ENCODE measurements at regions not wholly inside any gene's neighbourhood (a gene's known extent, or its start where the extent isn't known, plus 50 kb on each side); places are given as distances from the start of the nearest gene placed in this dataset.
A peak's percentile ranks its signal among the peaks of the same experiment; 100 is the strongest.

GRCh38 chr11:121773076-121773475 is 320.3 kb upstream of the SORL1-AS1 start:
- Histone ChIP-seq H3K27ac (ENCODE audit: low read depth, low read length) (no peak overlapping the region), H3K79me2 (ENCODE audit: insufficient read depth, low read length) (no peaks in the 10 kb centered on the region), H2AFZ (ENCODE audit: low read depth, low read length) (no peak overlapping the region), H3K9ac (ENCODE audit: low read length) (no peak overlapping the region), H3K4me3 (ENCODE audit: insufficient read depth, low read depth, low read length) (no peak overlapping the region), H3K9me3 (ENCODE audit: insufficient read depth, low read depth, low read length) (no peaks in the 10 kb centered on the region), H3K4me2 (ENCODE audit: low read length) (no peak overlapping the region), H3K27me3 (ENCODE audit: insufficient read depth, low read length) (no peaks in the 10 kb centered on the region), H3K36me3 (ENCODE audit: insufficient read depth, low read length) (no peaks in the 10 kb centered on the region), H3K4me1 (ENCODE audit: insufficient read depth, low read length) (no peaks in the 10 kb centered on the region), H4K20me1 (ENCODE audit: insufficient read depth, low read length) (no peaks in the 10 kb centered on the region)
- Mint-ChIP-seq H3K9me3 (ENCODE audit: unreplicated experiment) (peaks cover 3% of the 10 kb centered on the region), H3K36me3 (ENCODE audit: low read depth, unreplicated experiment) (no peaks in the 10 kb centered on the region), H3K27me3 (ENCODE audit: low read depth, unreplicated experiment) (peaks cover 6% of the 10 kb centered on the region), H3K27ac (ENCODE audit: unreplicated experiment) (no peak overlapping the region), H3K4me3 (ENCODE audit: unreplicated experiment) (no peak overlapping the region), H3K4me1 (ENCODE audit: low read depth, unreplicated experiment) (no peaks in the 10 kb centered on the region)
- TF ChIP-seq CTCF (IDR thresholded peaks at IDR 0.05; ENCODE audit: insufficient read depth, low read depth, low read length), result no peak
- no peak for TF ChIP-seq EZH2 (IDR thresholded peaks at IDR 0.05; ENCODE audit: insufficient read depth, low read length)
- FAIRE-seq (no peak), DNase-seq (ENCODE audit: low read depth) (no peak)

GRCh38 chr11:121770939-121771595 is 318.3 kb upstream of the SORL1-AS1 start:
- Mint-ChIP-seq H3K9me3 (ENCODE audit: unreplicated experiment) (peaks cover 3% of the 10 kb centered on the region), H3K4me3 (ENCODE audit: unreplicated experiment) (no peak overlapping the region), H3K27ac (ENCODE audit: unreplicated experiment) (no peak overlapping the region), H3K4me1 (ENCODE audit: low read depth, unreplicated experiment) (no peaks in the 10 kb centered on the region), H3K36me3 (ENCODE audit: low read depth, unreplicated experiment) (no peaks in the 10 kb centered on the region), H3K27me3 (ENCODE audit: low read depth, unreplicated experiment) (peaks cover 6% of the 10 kb centered on the region)
- Histone ChIP-seq H3K9me3 (ENCODE audit: insufficient read depth, low read depth, low read length) (no peaks in the 10 kb centered on the region), H3K4me1 (ENCODE audit: insufficient read depth, low read length) (no peaks in the 10 kb centered on the region), H3K9ac (ENCODE audit: low read length) (no peak overlapping the region), H3K27ac (ENCODE audit: low read depth, low read length) (no peak overlapping the region), H3K4me3 (ENCODE audit: insufficient read depth, low read depth, low read length) (no peak overlapping the region), H3K27me3 (ENCODE audit: insufficient read depth, low read length) (no peaks in the 10 kb centered on the region), H3K79me2 (ENCODE audit: insufficient read depth, low read length) (no peaks in the 10 kb centered on the region), H3K4me2 (ENCODE audit: low read length) (no peak overlapping the region), H4K20me1 (ENCODE audit: insufficient read depth, low read length) (no peaks in the 10 kb centered on the region), H2AFZ (ENCODE audit: low read depth, low read length) (no peak overlapping the region), H3K36me3 (ENCODE audit: insufficient read depth, low read length) (no peaks in the 10 kb centered on the region)
- FAIRE-seq (no peak), DNase-seq (ENCODE audit: low read depth) (no peak)
- TF ChIP-seq EZH2 (IDR thresholded peaks at IDR 0.05; ENCODE audit: insufficient read depth, low read length) (peak; percentile 8), CTCF (IDR thresholded peaks at IDR 0.05; ENCODE audit: insufficient read depth, low read depth, low read length) (no peak)

- DNase-seq (ENCODE audit: low read depth) (no peak), FAIRE-seq (no peak)
- Histone ChIP-seq H3K4me1 (ENCODE audit: insufficient read depth, low read length) (no peaks in the 10 kb centered on the region), H3K36me3 (ENCODE audit: insufficient read depth, low read length) (no peaks in the 10 kb centered on the region), H3K27ac (ENCODE audit: low read depth, low read length) (no peak overlapping the region), H4K20me1 (ENCODE audit: insufficient read depth, low read length) (no peaks in the 10 kb centered on the region), H3K4me2 (ENCODE audit: low read length) (no peak overlapping the region), H3K4me3 (ENCODE audit: insufficient read depth, low read depth, low read length) (no peak overlapping the region), H3K9me3 (ENCODE audit: insufficient read depth, low read depth, low read length) (no peaks in the 10 kb centered on the region), H3K27me3 (ENCODE audit: insufficient read depth, low read length) (no peaks in the 10 kb centered on the region), H3K79me2 (ENCODE audit: insufficient read depth, low read length) (no peaks in the 10 kb centered on the region), H3K9ac (ENCODE audit: low read length) (no peak overlapping the region), H2AFZ (ENCODE audit: low read depth, low read length) (no peak overlapping the region)
- H3K9me3 Mint-ChIP-seq (ENCODE audit: unreplicated experiment), result peaks cover 5% of the 10 kb centered on the region
- no peaks in the 10 kb centered on the region for H3K36me3 Mint-ChIP-seq (ENCODE audit: low read depth, unreplicated experiment)
- no peaks in the 10 kb centered on the region for H3K4me1 Mint-ChIP-seq (ENCODE audit: low read depth, unreplicated experiment)
- H3K4me3 Mint-ChIP-seq (ENCODE audit: unreplicated experiment), result no peak overlapping the region
- no peak overlapping the region for H3K27ac Mint-ChIP-seq (ENCODE audit: unreplicated experiment)
- no peak for TF ChIP-seq EZH2 (IDR thresholded peaks at IDR 0.05; ENCODE audit: insufficient read depth, low read length)
- no peak for TF ChIP-seq CTCF (IDR thresholded peaks at IDR 0.05; ENCODE audit: insufficient read depth, low read depth, low read length)
- peaks cover 6% of the 10 kb centered on the region for H3K27me3 Mint-ChIP-seq (ENCODE audit: low read depth, unreplicated experiment)
These were observed 316.4 kb upstream of the SORL1-AS1 start for GRCh38 chr11:121769191-121769590.

Measured in astrocyte (in vitro differentiated cells and primary cell).